ENCODE measurements at regions not wholly inside any gene's neighbourhood (a gene's known extent, or its start where the extent isn't known, plus 50 kb on each side); places are given as distances from the start of the nearest gene placed in this dataset.

DNA sequence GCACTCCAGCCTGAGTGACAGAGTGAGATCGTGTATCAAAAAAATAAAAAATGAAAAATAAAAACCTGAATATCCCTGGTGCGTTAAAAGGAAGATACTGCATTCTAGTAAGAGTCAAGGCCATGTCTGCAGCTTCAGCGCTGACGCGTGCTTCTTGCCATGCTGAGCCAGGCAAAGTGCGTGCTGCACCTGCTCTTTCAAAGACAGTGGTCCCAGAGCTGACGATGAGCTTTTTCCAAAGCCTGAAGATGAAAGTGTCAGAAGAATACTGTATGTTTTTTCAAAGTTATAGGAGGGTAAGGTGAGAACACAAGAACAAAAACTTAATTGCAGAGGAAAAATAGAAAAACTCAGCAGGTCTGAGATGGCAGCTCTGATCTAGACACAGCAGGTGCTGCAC lies 115.1 kb downstream of the RNASET2 start:
- DNase-seq, result no peak

- no peak for DNase-seq
Measured at GRCh38 chr6:166839569-166839968, 116.8 kb downstream of the RNASET2 start.

- no peak for DNase-seq
Measured at GRCh38 chr6:166838987-166839386, 117.4 kb downstream of the RNASET2 start.

DNA sequence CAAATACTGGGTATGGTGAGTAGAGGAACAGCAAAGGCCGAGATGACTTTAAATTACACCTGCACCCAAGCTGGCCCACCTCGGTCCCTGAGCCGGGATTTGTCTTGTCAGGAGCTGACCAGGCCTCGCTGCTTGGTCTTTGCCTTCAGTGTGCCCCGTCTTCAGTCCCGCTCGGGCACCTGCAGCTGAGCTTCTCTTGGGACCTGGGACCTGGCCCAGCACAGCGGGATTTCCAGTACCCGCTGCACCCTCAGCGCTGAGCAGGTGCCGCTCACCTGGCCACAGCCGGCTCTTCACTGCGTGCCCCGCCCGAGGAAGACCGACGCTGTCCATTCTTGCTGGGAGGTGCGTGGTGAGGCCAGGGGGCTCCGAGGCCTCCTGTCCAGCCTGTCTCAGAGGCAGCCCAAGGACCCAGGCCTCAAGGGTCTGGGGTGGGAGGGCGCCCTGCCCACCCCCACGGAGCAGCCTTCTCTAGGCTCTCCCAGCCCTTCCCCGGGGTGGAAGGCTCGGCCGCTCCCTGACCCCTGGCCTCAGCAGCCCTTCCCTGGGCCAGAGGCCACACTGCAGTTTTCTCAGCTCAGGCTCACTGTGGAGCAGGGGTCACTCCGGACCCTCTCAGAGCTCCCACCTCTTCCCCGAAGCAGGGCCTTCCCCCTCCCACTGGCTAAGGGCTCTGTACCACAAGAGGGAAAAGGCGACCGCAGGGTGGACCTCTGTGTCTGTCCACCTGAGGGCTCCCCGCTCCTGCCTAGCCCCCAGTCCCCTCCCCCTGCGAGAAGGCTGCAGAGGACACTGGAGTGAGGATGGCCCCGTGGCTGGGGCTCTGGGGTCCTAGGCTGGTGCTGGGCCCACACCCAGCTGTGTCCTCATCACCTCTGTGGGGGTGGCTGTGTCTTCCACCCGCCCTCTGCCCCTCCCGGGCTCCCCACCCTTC lies 119.3 kb downstream of the RNASET2 start:
- no peak for DNase-seq

GRCh38 chr6:166834049-166834448 lies 122.3 kb downstream of the RNASET2 start:
- DNase-seq, result no peak

- DNase-seq, result no peak
Measured at GRCh38 chr6:166830891-166831363, 125.4 kb downstream of the RNASET2 start.

DNA sequence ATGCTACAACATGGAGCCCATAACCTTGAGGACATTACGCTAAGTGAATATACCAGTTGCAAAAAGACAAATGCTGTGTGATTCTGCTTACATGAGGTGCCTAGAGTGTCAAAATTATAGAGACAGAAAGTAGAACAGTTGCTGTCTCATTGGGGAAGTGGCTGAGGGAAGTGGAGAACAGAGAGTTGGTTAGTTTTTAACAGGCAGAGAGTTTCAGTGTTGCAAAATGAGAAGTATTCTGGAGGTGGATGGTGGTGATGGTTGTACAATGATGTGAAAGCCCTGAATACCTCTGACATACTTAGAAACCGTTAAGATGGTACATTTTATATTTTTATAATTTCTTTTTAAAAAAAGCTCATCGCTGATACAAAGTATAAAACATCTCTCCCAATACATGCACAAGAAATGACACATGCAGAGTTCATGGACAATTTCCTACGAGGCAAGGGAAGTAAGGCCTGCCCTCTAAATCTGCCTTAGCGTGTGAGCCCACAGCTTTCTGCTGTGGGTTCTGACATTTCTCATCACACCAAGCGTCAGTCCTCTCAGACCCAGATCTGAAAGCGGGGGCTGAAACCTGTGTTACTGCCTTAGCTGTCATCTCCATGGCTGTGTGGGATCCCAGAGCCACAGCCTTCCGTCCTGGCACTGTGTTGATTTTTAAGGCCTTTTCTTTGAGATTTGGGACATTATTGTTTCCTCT lies 126.0 kb downstream of the RNASET2 start:
- DNase-seq, result no peak

DNA sequence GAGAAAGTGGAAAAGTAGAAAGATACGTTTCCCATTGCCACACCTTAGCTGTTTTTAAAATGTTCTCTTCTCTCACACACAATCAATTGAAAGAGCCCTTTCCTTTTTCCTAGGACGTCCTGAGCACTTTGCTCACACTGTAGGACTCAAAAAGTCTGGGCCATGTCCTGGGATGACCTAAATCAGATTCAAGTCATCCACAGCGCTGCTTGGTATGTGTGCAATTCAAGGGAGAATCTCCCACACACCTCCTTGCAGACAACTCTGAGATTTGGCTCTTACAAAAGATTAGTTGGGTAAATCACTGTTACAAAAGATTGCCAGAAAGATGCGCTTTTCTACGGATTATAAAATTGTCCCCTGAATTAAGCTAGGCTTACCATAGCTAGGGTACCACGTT lies 130.1 kb downstream of the RNASET2 start:
- no peak for DNase-seq

DNA sequence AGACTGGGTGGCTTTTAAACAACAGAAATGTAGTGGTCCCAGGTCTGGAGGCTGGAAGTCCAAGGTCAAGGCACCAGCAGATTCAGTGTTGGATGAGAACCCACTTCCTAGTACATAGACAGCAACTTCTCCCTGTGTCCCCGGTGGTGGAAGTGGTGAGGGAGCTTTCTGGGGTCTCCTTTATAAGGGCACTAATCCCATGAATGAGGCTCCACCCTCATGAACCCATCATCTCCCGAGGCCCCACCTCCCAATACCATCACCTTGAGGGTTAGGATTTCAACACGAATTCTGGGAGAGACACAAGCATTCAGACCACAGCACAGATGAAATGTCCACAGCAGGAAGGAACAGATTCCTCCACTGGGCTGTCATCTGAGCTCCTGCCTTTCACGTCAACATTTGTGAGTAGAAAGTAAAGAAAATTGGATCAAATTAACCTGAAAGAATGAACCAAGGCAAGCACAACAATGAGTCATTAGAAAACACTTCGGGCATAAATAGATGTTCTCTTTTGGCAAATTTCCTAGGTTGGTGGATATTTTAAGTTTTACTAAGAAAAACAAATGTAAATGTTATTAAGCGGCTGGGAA lies 130.7 kb downstream of the RNASET2 start:
- DNase-seq, result no peak

- no peak for DNase-seq
Measured at GRCh38 chr6:166824880-166825250, 131.5 kb downstream of the RNASET2 start.

DNA sequence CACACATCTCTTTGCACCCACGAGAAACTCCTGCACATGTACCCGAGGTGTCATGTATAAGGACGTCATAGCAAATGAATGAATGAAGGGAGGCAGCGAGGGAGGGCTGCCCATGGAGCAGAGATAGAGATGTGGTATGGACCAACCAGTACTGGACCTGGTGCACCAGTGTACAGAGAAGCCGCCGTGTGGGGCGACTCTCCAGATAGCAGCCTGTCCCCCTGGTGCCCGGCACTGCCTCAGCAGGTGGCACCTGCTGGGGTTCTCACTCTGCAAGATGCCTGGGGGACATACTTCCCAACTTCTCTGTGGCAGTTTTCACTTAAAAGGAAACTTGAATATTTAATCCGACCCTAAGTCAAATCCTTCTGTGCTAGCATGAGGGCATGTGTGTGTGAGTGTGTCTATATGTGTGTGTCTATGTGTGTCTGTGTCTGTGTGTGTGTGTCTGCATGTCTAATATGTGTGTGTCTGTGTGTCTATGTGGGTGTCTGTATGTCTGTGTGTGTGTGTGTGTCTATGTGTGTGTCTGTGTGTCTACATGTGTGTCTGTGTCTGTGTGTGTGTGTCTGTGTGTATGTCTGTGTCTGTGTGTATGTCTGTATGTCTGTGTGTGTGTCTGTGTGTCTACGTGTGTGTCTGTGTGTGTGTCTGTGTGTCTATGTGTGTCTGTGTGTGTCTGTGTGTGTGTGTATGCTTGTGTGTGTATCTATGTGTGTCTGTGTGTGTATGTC lies 132.0 kb downstream of the RNASET2 start:
- DNase-seq, result no peak

DNA sequence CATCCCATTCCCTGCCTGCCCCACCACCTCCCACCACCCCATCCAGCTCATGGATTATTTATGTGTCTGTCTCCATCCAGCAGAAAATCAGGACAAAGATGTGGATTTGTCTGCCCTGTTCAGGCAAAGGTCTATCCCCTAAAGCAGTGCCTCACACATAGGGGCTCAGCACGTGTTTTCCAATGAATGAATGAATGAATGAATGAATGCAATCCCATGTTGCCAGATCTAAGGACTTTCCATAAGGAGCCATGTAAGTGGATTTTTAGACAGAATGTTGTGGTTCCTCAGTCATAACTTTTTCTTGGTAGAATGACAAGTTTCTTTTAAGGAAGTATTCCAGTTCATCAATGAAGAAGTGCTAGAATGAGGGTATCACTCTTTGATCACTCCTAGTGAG lies 133.7 kb downstream of the RNASET2 start:
- no peak for DNase-seq

- no peak for DNase-seq
Measured at GRCh38 chr6:166820483-166820882, 135.9 kb downstream of the RNASET2 start.

DNA sequence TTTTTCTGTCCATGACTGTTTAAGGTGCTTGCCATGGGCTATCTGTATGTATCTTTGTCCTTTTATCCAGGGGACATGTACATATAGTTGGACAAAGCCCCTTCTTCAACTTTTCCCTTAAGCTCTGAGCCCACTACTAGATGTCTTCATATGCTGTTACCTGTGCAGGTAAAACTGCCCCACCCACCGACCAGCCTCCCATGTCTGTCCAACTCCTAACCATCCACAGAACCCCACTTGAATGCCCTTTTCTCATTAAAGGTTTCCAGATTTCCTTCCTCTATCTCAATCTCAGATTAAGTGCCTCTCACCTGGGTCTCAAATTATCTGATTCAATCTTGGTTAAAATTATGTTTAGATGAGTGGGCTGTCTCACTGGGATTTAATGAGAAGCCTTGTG lies 136.3 kb downstream of the RNASET2 start:
- no peak for DNase-seq

DNA sequence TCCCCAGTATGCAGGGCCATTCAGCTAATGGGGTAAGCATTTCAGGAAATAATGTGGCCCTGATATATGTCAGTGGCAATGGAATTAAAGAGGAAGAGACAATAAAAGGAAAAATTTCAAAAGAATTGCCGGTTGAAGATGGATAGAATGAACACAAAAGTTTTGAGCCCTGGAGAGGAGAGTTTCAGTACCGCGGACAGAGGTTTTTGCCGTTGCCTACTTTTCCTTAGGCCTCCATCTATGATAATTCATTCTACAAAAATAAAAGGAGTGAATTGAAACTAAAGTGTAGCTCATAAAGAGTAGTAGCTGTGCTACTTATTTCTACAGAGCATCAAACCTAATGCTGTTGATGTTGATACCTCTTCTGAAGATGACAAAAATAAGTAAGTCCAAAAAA lies 140.7 kb downstream of the RNASET2 start:
- no peak for DNase-seq

- no peak for DNase-seq
Measured at GRCh38 chr6:166814390-166814789, 142.0 kb downstream of the RNASET2 start.

- no peak for DNase-seq
Measured at GRCh38 chr6:166813461-166813860, 142.9 kb downstream of the RNASET2 start.

GRCh38 chr6:166810864-166811263 lies 145.5 kb downstream of the RNASET2 start:
- DNase-seq, result no peak

DNA sequence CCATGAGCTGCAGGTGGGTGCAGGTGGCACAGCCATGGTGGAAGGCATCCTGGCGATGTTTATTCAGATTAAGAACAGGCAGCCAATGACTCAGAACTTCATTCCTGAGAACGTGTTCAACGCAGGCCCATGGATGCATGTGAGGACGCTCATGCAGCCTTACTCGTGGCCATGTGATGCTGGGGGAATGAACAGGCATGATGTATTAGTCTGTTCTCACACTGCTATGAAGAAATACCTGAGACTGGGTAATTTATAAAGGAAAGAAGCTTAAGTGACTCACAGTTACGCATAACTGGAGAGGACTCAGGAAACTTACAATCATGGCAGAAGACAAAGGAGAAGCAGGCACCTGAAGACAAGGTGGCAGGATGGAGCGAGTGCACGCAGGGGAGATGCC lies 146.6 kb downstream of the RNASET2 start:
- no peak for DNase-seq

DNA sequence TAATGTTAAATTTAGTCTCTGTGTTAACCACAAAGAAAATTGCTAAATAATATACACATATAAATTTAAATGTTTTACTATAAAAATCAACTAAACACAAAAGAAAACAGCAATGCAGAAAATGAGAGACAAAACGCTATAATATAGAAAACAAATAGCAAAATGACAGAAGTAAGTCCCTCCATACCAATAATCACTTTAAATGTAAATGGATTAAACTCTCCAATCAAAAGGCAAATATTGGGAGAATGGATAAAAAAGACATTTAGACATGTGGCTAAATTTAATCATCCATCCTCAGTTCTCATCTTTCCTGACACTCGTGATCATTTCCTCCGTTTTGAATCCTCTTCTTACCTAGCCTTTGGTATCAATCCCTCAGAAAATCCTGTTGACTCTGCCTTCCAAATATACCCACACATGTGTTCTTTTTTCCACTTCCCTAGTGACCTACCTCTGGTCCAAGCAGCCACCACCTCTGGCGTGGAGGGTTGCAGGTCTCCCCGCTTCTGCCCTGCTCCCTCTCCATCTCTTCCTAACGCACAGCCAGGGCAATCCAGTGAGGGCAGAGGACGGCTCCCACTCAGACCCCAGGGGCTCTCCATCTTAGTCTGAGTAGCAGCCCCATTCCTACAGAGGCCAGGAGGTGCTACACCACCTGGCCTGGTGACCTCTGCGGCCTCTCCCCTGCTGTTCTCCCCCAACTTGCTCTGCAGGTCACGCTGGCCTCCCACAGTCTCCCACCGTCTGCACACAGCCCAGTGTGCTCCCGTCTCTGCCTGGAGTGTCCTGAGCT lies 149.2 kb downstream of the RNASET2 start:
- no peak for DNase-seq

- DNase-seq, result no peak
Measured at GRCh38 chr6:166806217-166806838, 150.0 kb downstream of the RNASET2 start.

DNA sequence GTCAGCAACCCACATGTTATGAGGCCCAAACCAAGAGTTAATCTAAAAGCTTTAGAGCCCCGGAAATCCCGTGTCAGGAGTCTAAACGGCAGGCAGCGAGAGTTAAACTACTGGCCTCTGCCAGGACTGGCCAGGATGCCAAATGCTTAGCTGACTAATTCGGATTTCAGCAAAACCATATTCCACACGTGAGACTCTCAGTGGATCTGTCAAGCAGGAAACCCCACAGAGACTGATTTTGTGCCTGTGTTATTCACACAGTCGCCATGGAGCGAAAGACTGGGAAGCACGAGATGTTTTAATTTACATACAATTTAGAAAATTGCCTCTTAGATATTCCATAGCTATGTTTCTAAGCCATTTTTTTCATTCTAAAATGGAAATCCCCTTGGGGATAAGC lies 152.9 kb downstream of the RNASET2 start:
- no peak for DNase-seq

Measured in CD4-positive, alpha-beta T cell treated with Interleukin-12 subunit alpha and Interleukin-12 subunit beta, for 1 hour (primary cell).